GM19099 (cell line): ENCODE measurements at regions not wholly inside any gene's neighbourhood (a gene's known extent, or its start where the extent isn't known, plus 50 kb on each side); places are given as distances from the start of the nearest gene placed in this dataset.

Experiments
- POLR2A ChIP-seq: IDR thresholded peaks from 3 replicates; pipeline ENCODE4 v1.6.1; 2011; ENCODE audit warnings: low read depth; ENCODE audit not compliant: insufficient read length; ENCODE audit errors: extremely low read depth

- TF ChIP-seq POLR2A: no peak
Observed at GRCh38 chr2:76444732-76445131, 734.0 kb upstream of the GCFC2 start.

GRCh38 chr2:76437564-76437963, 726.8 kb upstream of the GCFC2 start:
- TF ChIP-seq POLR2A: no peak

DNA sequence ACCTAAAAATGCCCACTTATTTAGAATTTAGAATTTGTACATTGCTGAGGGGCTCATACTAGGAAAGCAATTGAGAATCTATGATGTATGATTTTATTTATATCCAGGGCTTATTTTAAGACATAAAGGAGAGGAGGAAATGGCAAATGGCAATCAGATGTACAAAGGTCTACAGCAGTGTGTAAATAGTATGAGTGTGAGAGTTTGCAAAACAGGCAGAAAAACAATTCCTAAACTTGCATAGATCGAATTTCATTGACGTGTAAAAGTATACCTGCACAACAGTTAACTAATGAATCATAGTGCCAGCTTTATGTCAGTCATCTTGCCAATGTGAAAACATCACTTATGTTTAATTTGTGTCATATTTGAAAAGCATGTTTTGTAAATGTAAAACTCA, 718.7 kb upstream of the GCFC2 start:
- TF ChIP-seq POLR2A: no peak

GRCh38 chr2:76427452-76427851, 716.7 kb upstream of the GCFC2 start:
- no peak for TF ChIP-seq POLR2A

- no peak for TF ChIP-seq POLR2A
Observed at GRCh38 chr2:76415821-76416220, 705.1 kb upstream of the GCFC2 start.

DNA sequence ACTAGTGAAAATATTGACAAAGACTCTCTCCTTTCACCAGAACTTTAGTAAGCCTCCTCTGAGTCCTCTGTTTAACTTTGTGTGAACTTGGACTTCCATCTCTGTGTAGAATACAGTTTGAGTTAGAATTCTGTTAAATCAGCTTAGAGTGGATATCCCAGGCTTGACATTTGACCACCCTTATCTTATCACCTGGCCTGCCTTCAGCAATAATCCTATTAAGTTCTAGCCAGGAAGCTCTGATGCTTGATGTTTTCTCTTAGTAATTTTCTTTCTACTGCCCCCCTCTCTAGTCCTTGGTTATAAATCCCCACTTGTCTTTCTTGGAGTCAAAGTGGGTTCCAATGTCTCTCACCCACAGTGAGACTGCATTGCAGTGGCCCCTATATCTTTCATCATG, 702.7 kb upstream of the GCFC2 start:
- TF ChIP-seq POLR2A: no peak

GRCh38 chr2:76406134-76406855, 695.6 kb upstream of the GCFC2 start:
- no peak for TF ChIP-seq POLR2A

DNA sequence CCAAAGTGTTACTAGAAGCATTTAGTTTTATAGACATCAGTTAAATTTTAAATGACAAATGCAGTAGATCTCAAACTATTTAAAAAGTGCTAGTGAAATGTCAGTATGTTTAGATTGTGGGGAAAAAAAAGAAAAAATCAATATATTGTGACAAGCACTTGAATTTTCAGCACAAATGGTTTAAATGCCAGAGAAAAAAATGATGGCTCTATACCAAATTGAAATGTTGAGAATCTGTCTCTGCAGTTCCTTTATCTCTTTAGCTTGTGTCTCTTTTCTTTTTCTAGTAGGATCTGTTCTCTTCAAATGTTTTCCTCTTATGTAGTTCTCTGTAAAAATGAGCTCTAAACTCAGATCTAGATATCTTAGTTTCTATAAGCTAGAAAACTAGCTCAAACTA, 682.6 kb upstream of the GCFC2 start:
- TF ChIP-seq POLR2A: no peak

DNA sequence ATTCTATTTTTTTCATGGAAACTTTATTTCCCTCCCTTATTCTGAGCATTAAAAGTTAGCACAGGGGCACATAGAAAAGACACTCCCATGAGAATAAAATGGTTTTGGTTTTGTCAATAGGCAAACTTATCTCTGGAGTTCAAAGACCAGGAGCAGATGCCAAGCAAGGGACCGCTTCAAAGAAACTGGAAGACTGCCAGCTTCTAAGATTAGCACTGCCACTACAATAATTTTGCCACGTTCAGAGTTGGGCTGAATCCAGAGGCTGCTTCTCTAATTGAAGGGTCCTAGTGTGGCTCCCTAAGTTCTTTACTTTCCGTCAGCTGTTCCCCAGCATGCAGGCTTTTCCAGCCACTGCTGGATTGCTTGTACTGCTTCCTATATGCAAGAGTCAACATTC, 681.0 kb upstream of the GCFC2 start:
- no peak for TF ChIP-seq POLR2A

- TF ChIP-seq POLR2A: no peak
Observed at GRCh38 chr2:76387294-76387693, 676.6 kb upstream of the GCFC2 start.

- no peak for TF ChIP-seq POLR2A
Observed at GRCh38 chr2:76385943-76386342, 675.2 kb upstream of the GCFC2 start.

GRCh38 chr2:76381624-76382023, 670.9 kb upstream of the GCFC2 start:
- no peak for TF ChIP-seq POLR2A

DNA sequence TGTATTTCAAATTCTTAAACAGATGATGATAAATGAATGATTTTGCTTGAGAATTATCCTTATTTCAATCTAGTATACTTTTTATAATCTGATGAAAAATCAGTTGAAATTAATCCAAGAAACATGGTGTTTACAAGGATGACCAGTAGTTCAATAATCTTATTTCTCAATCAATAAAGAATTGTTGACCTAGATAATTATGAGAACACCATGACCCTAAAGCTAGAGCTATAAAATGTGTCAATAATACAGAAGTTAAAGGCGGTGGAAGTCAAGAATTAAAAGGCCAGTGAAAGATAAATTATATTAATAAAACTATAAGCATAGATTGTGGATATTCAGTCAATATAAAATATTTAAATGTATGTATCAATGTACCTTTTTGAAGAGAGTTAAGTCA, 667.4 kb upstream of the GCFC2 start:
- TF ChIP-seq POLR2A: no peak

- no peak for TF ChIP-seq POLR2A
Observed at GRCh38 chr2:76341439-76341838, 630.7 kb upstream of the GCFC2 start.

GRCh38 chr2:76332871-76333270, 622.2 kb upstream of the GCFC2 start:
- TF ChIP-seq POLR2A: no peak

GRCh38 chr2:76330865-76331264, 620.1 kb upstream of the GCFC2 start:
- no peak for TF ChIP-seq POLR2A

- no peak for TF ChIP-seq POLR2A
Observed at GRCh38 chr2:76326636-76327035, 615.9 kb upstream of the GCFC2 start.
